GM12878 (cell line): ENCODE measurements at regions not wholly inside any gene's neighbourhood (a gene's known extent, or its start where the extent isn't known, plus 50 kb on each side); places are given as distances from the start of the nearest gene placed in this dataset.

ENCODE experiments used
- ATAC-seq: fragments of 200-7000 bp; cut with Tn5 transposase; 3 replicates; pipeline ENCODE4 v1.9.1; 2020; ENCODE audit warnings: mild to moderate bottlenecking, moderate library complexity
- BruUV-seq: library from RNA; stranded (reverse); fragments of 400-500 nt; replicated peaks from 2 replicates; lab custom pipeline; 2021; lab: Mats Ljungman, UMichigan
- CTCF ChIA-PET: fragments of 300-600 bp; sonication (Branson Sonifier 250); formaldehyde crosslinking; extraction: SDS; loops from one replicate; lab custom pipeline; 2021; ENCODE audit warnings: inconsistent platforms; lab: Yijun Ruan, JAX
- POLR2A ChIA-PET: fragments of 350-600 bp; formaldehyde crosslinking; extraction: SDS; loops from one replicate; lab custom pipeline; 2021; ENCODE audit warnings: inconsistent platforms; lab: Charles Lee
- RAD21 ChIA-PET: fragments of 300-600 bp; sonication (Branson Sonifier 250); formaldehyde crosslinking; loops from one replicate; lab custom pipeline; 2023; ENCODE audit warnings: antibody characterized with exemption; ENCODE audit not compliant: unreplicated experiment; lab: Charles Lee
- SMC1A ChIA-PET: fragments of 300-600 bp; sonication (Branson Sonifier 250); formaldehyde crosslinking; loops from one replicate; lab custom pipeline; 2023; ENCODE audit not compliant: unreplicated experiment, uncharacterized antibody; lab: Charles Lee
- DNase-seq: peaks from one replicate; pipeline ENCODE4 v3.0.0-alpha.2; 2011; ENCODE audit warnings: low read depth, low spot score
- FAIRE-seq: peaks from 3 replicates; lab custom pipeline; 2011; peaks lifted over from hg19 to GRCh38; lab: Jason Lieb, UNC
- H2AFZ ChIP-seq: 2 replicates; pipeline ENCODE4 v1.6.0; 2011; ENCODE audit warnings: low read depth, low read length, control low read depth; ENCODE audit not compliant: control insufficient read depth
- H3K27ac ChIP-seq: 2 replicates; pipeline ENCODE4 v1.5.1; 2011; ENCODE audit warnings: control low read depth; ENCODE audit not compliant: control insufficient read depth, insufficient read depth
- H3K27me3 ChIP-seq, 2 experiments: replicated peaks in 1 of 2; 2 replicates each; pipeline versions ENCODE4 v1.6.0 to v1.6.1; 2011; ENCODE audit warnings: low read length in 1 of 2; ENCODE audit not compliant: control insufficient read depth in 2 of 2, insufficient read depth in 2 of 2
- H3K36me3 ChIP-seq, 2 experiments: 2 replicates each; pipeline ENCODE4 v1.5.1; 2011; ENCODE audit warnings: low read length in 1 of 2; ENCODE audit not compliant: control insufficient read depth in 2 of 2, insufficient read depth in 2 of 2
- H3K4me1 ChIP-seq: 2 replicates; pipeline ENCODE4 v1.6.1; 2011; ENCODE audit warnings: mild to moderate bottlenecking, low read length, moderate library complexity, mixed read lengths; ENCODE audit not compliant: control insufficient read depth, insufficient read depth
- H3K4me2 ChIP-seq: 2 replicates; pipeline ENCODE4 v1.6.0; 2011; ENCODE audit warnings: control low read depth; ENCODE audit not compliant: control insufficient read depth, insufficient read depth
- H3K4me3 ChIP-seq: fragments of 200-600 bp; sonication (generic); 2 replicates; pipeline ENCODE4 v1.5.1; 2016
- H3K79me2 ChIP-seq: 2 replicates; pipeline ENCODE4 v1.6.0; 2011; ENCODE audit warnings: low read length; ENCODE audit not compliant: control insufficient read depth, insufficient read depth
- H3K9ac ChIP-seq: 2 replicates; pipeline ENCODE4 v1.8.0; 2011; ENCODE audit warnings: low read length, control low read depth, mixed read lengths; ENCODE audit not compliant: control insufficient read depth, insufficient read depth
- H3K9me3 ChIP-seq: replicated peaks from 3 replicates; pipeline ENCODE4 v1.5.1; 2011; ENCODE audit warnings: mild to moderate bottlenecking, low read length; ENCODE audit not compliant: control insufficient read depth, insufficient read depth
- H4K20me1 ChIP-seq: 2 replicates; pipeline ENCODE4 v1.6.0; 2011; ENCODE audit not compliant: control insufficient read depth, insufficient read depth
- CREM ChIP-seq: IDR thresholded peaks from 2 replicates; pipeline ENCODE4 v1.6.1; 2014; ENCODE audit warnings: antibody characterized with exemption, low read depth
- IKZF1 ChIP-seq: fragments of 450-650 bp; conservative IDR thresholded peaks from 2 replicates; pipeline ENCODE4 v1.6.1; 2017; ENCODE audit warnings: antibody characterized with exemption, mild to moderate bottlenecking
- MYB ChIP-seq: fragments of 150-350 bp; IDR thresholded peaks from 2 replicates; pipeline ENCODE4 v1.6.1; 2014; ENCODE audit warnings: mild to moderate bottlenecking, low read depth, low read length, borderline replicate concordance
- NRF1 ChIP-seq: conservative IDR thresholded peaks from 2 replicates; pipeline ENCODE4 v1.6.1; 2011; ENCODE audit warnings: mild to moderate bottlenecking, low read depth, low read length, improper control_type of control experiment
- RAD21 ChIP-seq: IDR thresholded peaks from 2 replicates; pipeline ENCODE4 v1.6.1; 2011; ENCODE audit warnings: mild to moderate bottlenecking, low read depth, low read length, moderate library complexity; ENCODE audit not compliant: insufficient read depth
- STAT3 ChIP-seq: IDR thresholded peaks from 2 replicates; pipeline ENCODE4 v1.6.1; 2011; ENCODE audit warnings: low read depth, low read length, improper control_type of control experiment
- ZNF384 ChIP-seq: IDR thresholded peaks from 2 replicates; pipeline ENCODE4 v1.6.1; 2012; ENCODE audit warnings: low read depth, mild to moderate bottlenecking, low read length, improper control_type of control experiment, borderline replicate concordance
- WGBS: methylation state at CpG from one replicate; pipeline ENCODE4 v1.1.6; 2016; ENCODE audit warnings: low lambda C conversion rate; ENCODE audit not compliant: insufficient replicate concordance, insufficient coverage; ENCODE audit errors: missing lambda C conversion rate; 5-methylcytosine and 5-hydroxymethylcytosine counted together
- in situ Hi-C: fragments of 300-500 bp; cut with MboI; formaldehyde crosslinking; loops from 9 replicates; pipeline ENCODE4 v1.14.3; 2018; ENCODE audit warnings: mixed read lengths
- intact Hi-C: fragments of 100-400 bp; cut with micrococcal nuclease; formaldehyde crosslinking; loops from one replicate; pipeline ENCODE4 v1.14.2; 2022; ENCODE audit not compliant: unreplicated experiment
- TF ChIP-seq, protein P1 (sequence below): IDR thresholded peaks from 2 replicates; pipeline ENCODE4 v1.6.1; 2012; ENCODE audit warnings: low read depth, low read length, improper control_type of control experiment
- TF ChIP-seq, protein P2 (sequence below): IDR thresholded peaks from 2 replicates; pipeline ENCODE4 v1.6.1; 2012; ENCODE audit warnings: low read depth, low read length, improper control_type of control experiment
- TF ChIP-seq, protein P3 (sequence below): fragments of 150-350 bp; IDR thresholded peaks from 2 replicates; pipeline ENCODE4 v1.6.1; 2014; ENCODE audit warnings: mild to moderate bottlenecking, low read depth, low read length

DNA sequence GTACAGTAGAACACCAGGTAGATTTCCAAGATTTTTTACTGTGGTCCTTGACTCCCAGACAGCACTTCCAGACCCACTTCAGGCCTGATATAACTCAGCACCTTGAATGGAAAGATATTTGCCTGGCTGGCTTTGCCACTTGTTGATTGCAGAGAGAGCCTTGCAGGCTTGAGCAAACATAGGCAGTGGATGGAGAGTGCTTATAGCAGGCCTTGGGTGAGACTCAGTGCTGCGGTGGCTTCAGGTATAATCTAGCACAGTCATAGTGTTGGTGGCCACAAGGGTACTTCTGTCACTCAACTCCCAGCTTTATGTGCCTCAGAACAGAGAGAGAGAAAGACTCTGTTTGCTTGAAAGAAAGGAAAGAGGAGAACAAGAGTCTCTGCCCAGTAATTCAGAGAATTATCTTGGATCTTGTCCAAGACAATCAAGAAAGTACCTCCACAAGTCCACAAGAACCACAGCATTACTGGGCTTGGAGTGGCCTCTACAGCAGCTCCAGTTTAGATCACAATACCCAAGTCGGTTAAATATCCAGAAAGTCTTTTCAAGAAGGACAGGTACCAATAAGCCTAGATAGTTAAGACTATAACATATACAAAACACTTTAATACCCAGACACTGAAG is 70.5 kb upstream of the FKBP1C start:
- 0% methylated on average over 2 of the region's 2 CpGs for WGBS
- RAD21 ChIA-PET = no interaction called here

GRCh38 chr6:63149730-63150129 is 61.5 kb upstream of the FKBP1C start:
- DNase-seq (no peak), ATAC-seq (no peak), FAIRE-seq (no peak)
- Histone ChIP-seq H3K36me3 (no peaks in the 10 kb centered on the region), H3K27me3 (no peaks in the 10 kb centered on the region), H3K27ac (no peak overlapping the region), H3K79me2 (no peaks in the 10 kb centered on the region), H3K4me2 (no peak overlapping the region), H3K9ac (no peak overlapping the region), H3K4me3 (no peak overlapping the region), H3K4me1 (no peaks in the 10 kb centered on the region), H3K9me3 (no peaks in the 10 kb centered on the region), H4K20me1 (no peaks in the 10 kb centered on the region), H2AFZ (no peak overlapping the region)
- BruUV-seq = no TSS peak
- RAD21 ChIA-PET = no interaction called here
- SMC1A ChIA-PET = no interaction called here
- POLR2A ChIA-PET = no interaction called here
- CTCF ChIA-PET = interaction anchor here (1.4 kb wide), 1 partner anchor 9 kb away, joined by 3 read pairs; no protein-coding TSS in a partner anchor
- TF ChIP-seq, protein P1, sequence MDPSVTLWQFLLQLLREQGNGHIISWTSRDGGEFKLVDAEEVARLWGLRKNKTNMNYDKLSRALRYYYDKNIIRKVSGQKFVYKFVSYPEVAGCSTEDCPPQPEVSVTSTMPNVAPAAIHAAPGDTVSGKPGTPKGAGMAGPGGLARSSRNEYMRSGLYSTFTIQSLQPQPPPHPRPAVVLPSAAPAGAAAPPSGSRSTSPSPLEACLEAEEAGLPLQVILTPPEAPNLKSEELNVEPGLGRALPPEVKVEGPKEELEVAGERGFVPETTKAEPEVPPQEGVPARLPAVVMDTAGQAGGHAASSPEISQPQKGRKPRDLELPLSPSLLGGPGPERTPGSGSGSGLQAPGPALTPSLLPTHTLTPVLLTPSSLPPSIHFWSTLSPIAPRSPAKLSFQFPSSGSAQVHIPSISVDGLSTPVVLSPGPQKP = no peak
- TF ChIP-seq IKZF1 (no peak), ZNF384 (no peak), RAD21 (no peak), MYB (no peak), STAT3 (no peak), CREM (no peak)
- TF ChIP-seq, protein P2, sequence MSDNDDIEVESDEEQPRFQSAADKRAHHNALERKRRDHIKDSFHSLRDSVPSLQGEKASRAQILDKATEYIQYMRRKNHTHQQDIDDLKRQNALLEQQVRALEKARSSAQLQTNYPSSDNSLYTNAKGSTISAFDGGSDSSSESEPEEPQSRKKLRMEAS = no peak
- in situ Hi-C loops = no loop called here
- intact Hi-C loops = no loop called here

More for the DNA sequence above, 70.5 kb upstream of the FKBP1C start:
- Histone ChIP-seq H3K4me2 (no peak overlapping the region), H3K27ac (no peak overlapping the region), H3K4me3 (no peak overlapping the region), H4K20me1 (no peaks in the 10 kb centered on the region), H3K9me3 (no peaks in the 10 kb centered on the region), H3K79me2 (no peaks in the 10 kb centered on the region), H2AFZ (no peak overlapping the region), H3K36me3 (no peaks in the 10 kb centered on the region), H3K9ac (no peak overlapping the region), H3K4me1 (no peaks in the 10 kb centered on the region), H3K27me3 (no peaks in the 10 kb centered on the region)
- CTCF ChIA-PET = interaction anchor here (1.3 to 1.4 kb wide), 2 partner anchors 9 to 14 kb away, joined by 3 read pairs; no protein-coding TSS in a partner anchor
- DNase-seq = no peak
- TF ChIP-seq, protein P3, sequence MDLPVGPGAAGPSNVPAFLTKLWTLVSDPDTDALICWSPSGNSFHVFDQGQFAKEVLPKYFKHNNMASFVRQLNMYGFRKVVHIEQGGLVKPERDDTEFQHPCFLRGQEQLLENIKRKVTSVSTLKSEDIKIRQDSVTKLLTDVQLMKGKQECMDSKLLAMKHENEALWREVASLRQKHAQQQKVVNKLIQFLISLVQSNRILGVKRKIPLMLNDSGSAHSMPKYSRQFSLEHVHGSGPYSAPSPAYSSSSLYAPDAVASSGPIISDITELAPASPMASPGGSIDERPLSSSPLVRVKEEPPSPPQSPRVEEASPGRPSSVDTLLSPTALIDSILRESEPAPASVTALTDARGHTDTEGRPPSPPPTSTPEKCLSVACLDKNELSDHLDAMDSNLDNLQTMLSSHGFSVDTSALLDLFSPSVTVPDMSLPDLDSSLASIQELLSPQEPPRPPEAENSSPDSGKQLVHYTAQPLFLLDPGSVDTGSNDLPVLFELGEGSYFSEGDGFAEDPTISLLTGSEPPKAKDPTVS = no peak
- TF ChIP-seq NRF1 = no peak
- FAIRE-seq = no peak
- BruUV-seq = no TSS peak
- POLR2A ChIA-PET = no interaction called here
- SMC1A ChIA-PET = no interaction called here
- ATAC-seq = no peak
- intact Hi-C loops (no loop called here), in situ Hi-C loops (no loop called here)
